Skeletal muscle tissue (tissue), 3 donors: ENCODE measurements at regions not wholly inside any gene's neighbourhood (a gene's known extent, or its start where the extent isn't known, plus 50 kb on each side); places are given as distances from the start of the nearest gene placed in this dataset.

Source experiments
- H3K27ac ChIP-seq: one replicate; pipeline ENCODE4 v1.7.0; 2013; ENCODE audit warnings: mild to moderate bottlenecking, low read depth, low read length, inconsistent platforms
- H3K27me3 ChIP-seq, 3 donors: one replicate each; pipeline ENCODE4 v1.7.0; 2013; ENCODE audit warnings: low read length in 3 of 3; ENCODE audit not compliant: control insufficient read depth in 3 of 3, insufficient read depth in 3 of 3
- H3K36me3 ChIP-seq, 3 donors: one replicate each; pipeline ENCODE4 v1.7.0; 2013; ENCODE audit warnings: low read length in 3 of 3; ENCODE audit not compliant: control insufficient read depth in 3 of 3, insufficient read depth in 3 of 3
- H3K4me1 ChIP-seq, 3 donors: one replicate each; pipeline ENCODE4 v1.7.0; 2013; ENCODE audit warnings: low read length in 3 of 3, mild to moderate bottlenecking in 3 of 3; ENCODE audit not compliant: control insufficient read depth in 3 of 3, insufficient read depth in 3 of 3
- H3K4me3 ChIP-seq, 3 donors: one replicate each; pipeline ENCODE4 v1.7.0; 2013; ENCODE audit warnings: low read length in 3 of 3
- H3K9ac ChIP-seq, 3 donors: one replicate each; pipeline ENCODE4 v1.7.0; 2013; ENCODE audit warnings: low read length in 3 of 3, mild to moderate bottlenecking in 3 of 3, moderate library complexity in 2 of 3, low read depth in 1 of 3
- H3K9me3 ChIP-seq, 3 donors: one replicate each; pipeline ENCODE4 v1.7.0; 2013; ENCODE audit warnings: low read length in 3 of 3; ENCODE audit not compliant: control insufficient read depth in 3 of 3
- donor health status: Osteomylitis.

DNA sequence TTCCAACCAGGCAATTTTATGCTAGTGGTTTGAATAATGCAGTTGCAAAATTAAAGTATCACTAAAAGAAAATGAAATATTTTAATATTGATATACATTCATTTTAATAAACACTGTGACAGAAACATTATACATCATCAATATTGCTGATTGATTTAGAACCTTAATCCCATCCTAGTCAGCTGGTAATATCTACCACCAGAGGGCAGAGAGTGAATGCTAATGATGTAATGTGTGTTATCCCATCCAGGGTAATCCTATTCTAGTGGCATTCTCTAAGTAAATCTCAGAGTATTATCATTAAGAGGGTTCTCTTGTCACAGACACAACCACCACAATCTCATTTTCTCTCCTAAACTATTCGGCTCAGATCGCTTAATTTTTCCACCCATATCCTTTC lies 477.4 kb downstream of the CPS1 start:
- Histone ChIP-seq H3K9ac (no peak overlapping the region), H3K4me1 (no peaks in the 10 kb centered on the region), H3K4me3 (no peak overlapping the region), H3K27ac (no peak overlapping the region), H3K9me3 (no peaks in the 10 kb centered on the region), H3K36me3 (no peaks in the 10 kb centered on the region), H3K27me3 (no peaks in the 10 kb centered on the region)

DNA sequence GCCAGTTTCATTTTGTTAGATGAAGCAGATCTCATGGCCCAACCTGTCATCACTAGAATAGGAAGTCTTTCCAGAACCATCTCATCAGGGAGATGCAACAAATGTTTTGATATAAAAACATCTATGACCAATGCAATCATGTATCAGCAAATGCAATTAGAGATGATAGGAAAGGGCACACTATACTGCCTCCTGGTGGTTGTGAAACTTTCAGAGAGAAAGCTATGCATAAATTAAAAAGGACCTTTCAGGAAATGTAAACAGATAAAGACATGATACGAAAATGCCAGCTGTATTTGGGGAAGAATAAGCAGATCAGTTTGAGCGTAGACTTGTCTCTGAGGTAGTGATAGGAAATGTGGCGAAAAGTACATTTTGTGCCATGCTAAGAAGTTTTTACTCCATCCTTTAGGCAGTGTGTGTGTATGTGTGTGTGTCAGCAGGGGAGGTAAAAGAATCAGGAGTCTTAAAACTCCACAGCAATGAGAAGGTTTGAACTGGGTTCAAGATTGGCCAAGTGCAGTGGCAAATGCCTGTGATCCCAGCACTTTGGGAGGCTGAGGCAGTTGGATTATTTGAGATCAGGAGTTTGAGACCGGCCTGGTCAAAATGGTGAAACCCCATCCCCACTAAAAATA lies 479.3 kb downstream of the CPS1 start:
- no peaks in the 10 kb centered on the region for H3K4me1 ChIP-seq
- no peaks in the 10 kb centered on the region for H3K9me3 ChIP-seq
- no peak overlapping the region for H3K4me3 ChIP-seq
- H3K27ac ChIP-seq = no peak overlapping the region
- H3K9ac ChIP-seq = no peak overlapping the region
- no peaks in the 10 kb centered on the region for H3K36me3 ChIP-seq
- no peaks in the 10 kb centered on the region for H3K27me3 ChIP-seq

DNA sequence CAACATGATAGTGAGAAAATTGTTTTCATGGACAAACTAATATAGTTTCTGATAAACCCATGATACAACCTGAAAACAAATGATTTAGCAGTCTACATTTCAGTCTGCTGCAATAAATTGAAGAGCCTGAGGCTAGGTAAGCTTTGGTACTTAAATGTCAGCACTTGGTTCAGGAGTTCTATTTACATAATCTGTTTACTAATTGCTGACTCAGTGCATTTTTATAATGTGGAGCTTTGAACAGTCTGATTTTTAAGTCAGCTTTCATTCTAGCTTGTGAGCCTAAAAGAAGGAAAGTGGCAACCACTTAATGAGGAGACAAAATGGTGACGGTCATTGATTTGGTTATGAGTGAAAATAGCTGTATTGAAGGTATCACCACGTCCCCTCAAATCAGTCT lies 488.6 kb downstream of the CPS1 start:
- no peak overlapping the region for H3K27ac ChIP-seq
- no peaks in the 10 kb centered on the region for H3K4me1 ChIP-seq
- no peaks in the 10 kb centered on the region for H3K27me3 ChIP-seq
- H3K4me3 ChIP-seq = no peak overlapping the region
- no peaks in the 10 kb centered on the region for H3K36me3 ChIP-seq
- H3K9ac ChIP-seq = no peak overlapping the region
- no peaks in the 10 kb centered on the region for H3K9me3 ChIP-seq

DNA sequence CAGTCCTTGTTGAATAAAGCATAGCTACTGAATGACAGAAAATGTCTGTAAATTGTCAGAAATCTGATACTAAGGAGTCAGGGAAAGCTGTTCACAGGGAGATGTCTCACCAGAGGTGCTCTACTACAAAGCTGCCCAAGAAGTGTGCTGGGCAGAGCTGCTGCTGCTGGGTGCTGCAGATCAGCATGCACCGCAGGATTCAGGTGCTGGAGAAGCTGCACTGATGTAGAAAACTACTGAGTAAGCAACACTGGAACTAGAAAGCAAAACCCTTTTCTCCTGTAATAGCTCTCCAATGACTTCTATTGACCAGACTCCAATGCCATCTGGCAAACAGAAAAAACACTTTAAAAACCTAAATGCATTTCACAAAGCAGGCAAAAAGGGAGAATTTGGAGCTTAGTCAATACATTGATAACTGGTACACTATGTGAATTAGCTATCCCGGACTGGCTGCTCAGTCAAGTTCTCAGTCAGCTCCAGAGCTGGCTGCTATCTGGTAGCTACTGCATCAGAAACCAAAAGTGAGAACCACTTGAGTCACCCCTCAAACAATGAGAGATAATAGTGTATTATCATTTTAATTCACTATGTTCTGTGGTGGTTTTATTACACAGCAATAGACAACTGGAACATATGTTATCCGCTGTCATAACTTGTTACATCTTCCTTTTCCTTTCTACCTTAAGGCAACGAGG lies 493.1 kb downstream of the CPS1 start:
- Histone ChIP-seq H3K36me3 (no peaks in the 10 kb centered on the region), H3K4me3 (no peak overlapping the region), H3K9me3 (no peaks in the 10 kb centered on the region), H3K27ac (no peak overlapping the region), H3K4me1 (no peaks in the 10 kb centered on the region), H3K27me3 (no peaks in the 10 kb centered on the region), H3K9ac (no peak overlapping the region)

DNA sequence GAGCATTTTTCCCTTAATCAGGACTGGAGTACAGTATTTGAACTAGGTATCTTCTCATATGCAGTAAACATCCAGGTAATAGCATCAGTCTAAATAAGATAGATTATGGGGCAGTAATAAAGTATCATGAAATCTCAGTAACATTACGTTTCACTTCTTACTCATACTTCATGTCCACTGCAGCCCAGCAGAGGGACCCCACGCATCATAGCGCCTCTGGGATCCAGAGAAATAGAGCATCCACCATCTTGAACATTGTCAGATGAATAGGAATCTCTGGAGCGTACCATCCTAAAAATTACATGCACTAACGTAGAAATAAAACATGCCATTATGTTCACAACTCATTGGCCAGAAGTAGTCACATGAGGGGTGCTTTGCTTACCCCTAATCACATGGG lies 499.0 kb downstream of the CPS1 start:
- Histone ChIP-seq H3K27me3 (peaks cover 0 to 2% (median 0%) of the 10 kb centered on the region in 3 donors), H3K9me3 (no peaks in the 10 kb centered on the region), H3K27ac (no peak overlapping the region), H3K9ac (no peak overlapping the region), H3K36me3 (no peaks in the 10 kb centered on the region), H3K4me3 (no peak overlapping the region), H3K4me1 (no peaks in the 10 kb centered on the region)

DNA sequence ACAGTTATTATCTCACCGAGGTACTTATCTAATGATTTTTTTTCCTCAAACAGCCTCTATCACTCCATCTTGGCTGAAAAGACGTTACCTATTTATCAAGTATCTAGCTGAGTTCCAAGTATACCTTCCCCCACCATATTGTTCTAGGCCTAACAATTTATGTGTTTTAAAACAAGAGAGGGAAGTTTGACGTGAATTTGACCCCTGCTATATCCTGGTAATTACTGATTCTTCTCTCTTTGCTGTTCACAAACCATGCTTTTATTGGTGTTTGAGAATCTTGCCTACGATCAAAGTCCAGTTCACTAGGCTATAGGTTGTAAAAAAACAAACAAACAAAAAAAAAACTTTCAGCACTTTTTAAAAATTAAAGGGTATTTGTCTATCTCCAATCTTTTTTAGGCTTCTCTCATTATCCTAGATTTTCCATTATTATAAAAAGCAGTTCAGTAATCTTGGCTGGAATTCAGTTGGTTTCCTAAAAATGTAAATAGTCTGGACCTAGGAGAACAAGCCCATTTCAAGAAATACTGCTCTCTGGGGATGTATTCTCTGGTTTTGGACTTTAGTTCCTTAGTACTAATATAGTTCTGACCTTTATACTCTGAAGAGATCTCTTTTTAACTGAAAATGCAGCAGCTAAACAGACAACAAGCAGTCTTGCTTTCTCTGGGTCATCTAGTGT lies 505.4 kb downstream of the CPS1 start:
- no peaks in the 10 kb centered on the region for H3K9me3 ChIP-seq
- H3K4me3 ChIP-seq = no peak overlapping the region
- no peaks in the 10 kb centered on the region for H3K36me3 ChIP-seq
- peaks cover 0 to 2% (median 0%) of the 10 kb centered on the region in 3 donors for H3K27me3 ChIP-seq
- no peak overlapping the region for H3K9ac ChIP-seq
- no peaks in the 10 kb centered on the region for H3K4me1 ChIP-seq
- H3K27ac ChIP-seq = no peak overlapping the region

DNA sequence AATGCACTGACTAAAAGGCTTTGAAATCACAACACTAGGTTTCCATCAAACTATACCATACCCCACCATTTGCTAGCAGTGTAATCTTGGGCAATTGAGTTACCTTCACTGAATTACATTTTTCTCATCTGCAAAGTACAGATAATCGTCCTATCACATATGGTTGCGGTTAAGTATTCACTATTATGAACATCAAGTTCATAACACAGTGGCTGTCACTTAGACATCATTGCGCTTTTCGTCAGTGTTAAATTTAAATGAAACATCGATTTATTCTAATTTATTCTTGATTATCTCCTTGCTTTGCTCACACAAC lies 505.9 kb downstream of the CPS1 start:
- Histone ChIP-seq H3K27ac (no peak overlapping the region), H3K4me3 (no peak overlapping the region), H3K9ac (no peak overlapping the region), H3K4me1 (no peaks in the 10 kb centered on the region), H3K27me3 (no peaks in the 10 kb centered on the region), H3K9me3 (no peaks in the 10 kb centered on the region), H3K36me3 (no peaks in the 10 kb centered on the region)

DNA sequence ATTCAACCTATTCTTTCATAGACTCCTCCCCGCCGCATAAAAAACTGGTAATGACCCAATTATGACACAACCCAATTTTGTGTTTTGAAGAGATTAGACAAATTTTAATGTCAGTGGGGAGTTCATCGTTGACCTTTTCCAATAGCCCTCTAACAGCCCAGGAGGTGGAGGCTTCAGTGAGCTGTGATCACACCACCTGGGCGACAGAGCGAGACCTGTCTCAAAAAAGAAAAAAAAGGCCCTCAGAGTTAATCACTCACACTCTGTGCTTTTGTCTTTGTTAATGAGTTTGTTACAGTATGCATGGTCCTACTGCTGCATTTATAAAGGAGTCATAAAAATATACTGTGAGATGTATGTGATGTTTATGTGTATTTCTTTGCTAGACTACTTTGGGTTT lies 510.6 kb downstream of the CPS1 start:
- H3K27ac ChIP-seq = no peak overlapping the region
- H3K4me1 ChIP-seq = no peaks in the 10 kb centered on the region
- H3K9ac ChIP-seq = no peak overlapping the region
- H3K9me3 ChIP-seq = no peaks in the 10 kb centered on the region
- H3K4me3 ChIP-seq = no peak overlapping the region
- H3K27me3 ChIP-seq = no peaks in the 10 kb centered on the region
- H3K36me3 ChIP-seq = no peaks in the 10 kb centered on the region

DNA sequence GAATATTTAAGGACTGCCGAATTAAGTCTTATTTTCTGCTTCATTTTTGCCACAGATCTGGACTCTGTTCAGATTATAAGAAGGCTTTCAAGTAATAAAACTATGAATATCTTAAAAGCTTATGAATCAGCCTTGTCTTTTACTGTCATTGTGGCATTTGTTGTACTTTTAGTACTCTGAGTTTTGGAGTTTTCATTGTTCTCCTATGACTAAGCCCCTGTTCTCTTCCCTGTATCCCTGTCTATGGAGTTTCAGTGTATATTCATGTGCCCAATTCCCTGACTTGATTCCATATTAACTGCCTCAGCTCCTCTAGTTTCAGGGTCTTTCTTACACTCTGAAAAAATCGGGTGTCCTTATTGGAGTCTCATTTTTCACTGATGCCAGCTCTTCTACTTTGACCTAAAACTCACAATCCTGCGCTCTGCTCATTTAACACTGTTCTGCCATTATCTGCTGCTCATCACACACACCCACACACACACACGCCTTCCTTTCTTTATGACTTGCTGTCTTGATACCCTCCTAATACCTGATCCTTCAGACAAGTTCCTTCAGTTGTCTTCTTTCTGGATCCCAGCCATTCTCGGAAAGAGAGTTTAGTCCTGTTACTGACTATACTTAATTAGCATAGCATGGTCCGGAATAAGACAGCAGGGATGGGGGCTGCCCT lies 511.8 kb downstream of the CPS1 start:
- no peaks in the 10 kb centered on the region for H3K36me3 ChIP-seq
- no peak overlapping the region for H3K27ac ChIP-seq
- H3K27me3 ChIP-seq = no peaks in the 10 kb centered on the region
- no peaks in the 10 kb centered on the region for H3K4me1 ChIP-seq
- no peak overlapping the region for H3K9ac ChIP-seq
- H3K9me3 ChIP-seq = no peaks in the 10 kb centered on the region
- H3K4me3 ChIP-seq = no peak overlapping the region

DNA sequence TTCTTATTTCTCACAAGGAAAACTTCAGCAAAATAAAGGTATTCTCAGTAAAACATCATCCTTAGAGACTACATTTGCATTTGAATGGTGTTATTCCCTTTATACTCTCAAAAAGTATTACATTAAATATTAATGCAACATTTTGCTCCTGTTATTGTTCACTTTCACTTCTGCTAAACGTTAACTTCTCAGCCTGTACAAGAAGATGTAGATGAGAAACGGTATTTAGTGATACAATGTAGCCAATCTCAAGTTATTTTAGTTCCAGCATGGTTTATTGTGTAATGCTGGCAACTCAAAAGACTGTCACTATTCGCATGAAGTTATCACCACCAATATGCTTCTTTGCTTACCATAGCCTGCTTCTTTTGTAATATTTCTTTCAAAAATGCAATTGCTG lies 514.1 kb downstream of the CPS1 start:
- Histone ChIP-seq H3K9me3 (no peaks in the 10 kb centered on the region), H3K27ac (no peak overlapping the region), H3K4me1 (no peaks in the 10 kb centered on the region), H3K4me3 (no peak overlapping the region), H3K36me3 (no peaks in the 10 kb centered on the region), H3K27me3 (no peaks in the 10 kb centered on the region), H3K9ac (no peak overlapping the region)
